Lung (tissue), 11 donors: ENCODE measurements at regions not wholly inside any gene's neighbourhood (a gene's known extent, or its start where the extent isn't known, plus 50 kb on each side); places are given as distances from the start of the nearest gene placed in this dataset.

ENCODE experiments used
- ATAC-seq: fragments of 200-7000 bp; cut with Tn5 transposase; one replicate; pipeline ENCODE4 v1.9.1; 2020; ENCODE audit warnings: moderate number of reproducible peaks; ENCODE audit not compliant: insufficient read depth, low FRiP score
- DNase-seq, 3 donors: peaks; one replicate each; pipeline ENCODE4 v3.0.0-alpha.2; 2013 to 2017
- H3K27ac ChIP-seq, 2 donors: one replicate each; pipeline ENCODE4 v1.5.1; 2013; ENCODE audit warnings: mild to moderate bottlenecking in 2 of 2, moderate library complexity in 2 of 2, control low read depth in 1 of 2, inconsistent platforms in 1 of 2, low read depth in 1 of 2, low read length in 1 of 2
- H3K27me3 ChIP-seq, 3 donors: one replicate each; pipeline ENCODE4 v1.5.1; 2013; ENCODE audit warnings: low read length in 2 of 3; ENCODE audit not compliant: control insufficient read depth in 3 of 3, insufficient read depth in 3 of 3
- H3K36me3 ChIP-seq, 4 donors: one replicate each; pipeline ENCODE4 v1.5.1; 2013; ENCODE audit warnings: low read length in 4 of 4, mild to moderate bottlenecking in 1 of 4, moderate library complexity in 1 of 4; ENCODE audit not compliant: control insufficient read depth in 4 of 4, insufficient read depth in 4 of 4
- H3K4me1 ChIP-seq, 5 donors: one replicate each; pipeline ENCODE4 v1.5.1; 2013; ENCODE audit warnings: low read length in 5 of 5, mild to moderate bottlenecking in 2 of 5, moderate library complexity in 1 of 5; ENCODE audit not compliant: control insufficient read depth in 5 of 5, insufficient read depth in 5 of 5
- H3K4me3 ChIP-seq: one replicate; pipeline ENCODE4 v1.5.1; 2013; ENCODE audit warnings: mild to moderate bottlenecking, control low read depth, moderate library complexity
- H3K9ac ChIP-seq, 2 donors: one replicate each; pipeline ENCODE4 v1.5.1; 2013; ENCODE audit warnings: low read length in 2 of 2, control low read depth in 1 of 2; ENCODE audit not compliant: insufficient read depth in 1 of 2
- H3K9me3 ChIP-seq, 4 donors: one replicate each; pipeline ENCODE4 v1.5.1; 2013; ENCODE audit warnings: low read length in 3 of 4, mild to moderate bottlenecking in 1 of 4, moderate library complexity in 1 of 4; ENCODE audit not compliant: control insufficient read depth in 4 of 4, insufficient read depth in 3 of 4
- WGBS, 2 donors: extraction: QIAGEN DNeasy Blood & Tissue Kit; methylation state at CpG; one replicate each; pipeline ENCODE4 v1.1.7; 2013; 5-methylcytosine and 5-hydroxymethylcytosine counted together
- TF ChIP-seq, protein P1 (sequence below): IDR thresholded peaks from 2 replicates; pipeline ENCODE4 v1.5.1; 2012; ENCODE audit warnings: mild to moderate bottlenecking; ENCODE audit errors: control extremely low read depth, extremely low read depth
- donor health status: control.
- donor health status: control.
- donor health status: Bipolar disorder and iron deficiency.
- donor health status: healthy.
- donor health status: DM: yes; HTN: yes; CAD: no.

DNA sequence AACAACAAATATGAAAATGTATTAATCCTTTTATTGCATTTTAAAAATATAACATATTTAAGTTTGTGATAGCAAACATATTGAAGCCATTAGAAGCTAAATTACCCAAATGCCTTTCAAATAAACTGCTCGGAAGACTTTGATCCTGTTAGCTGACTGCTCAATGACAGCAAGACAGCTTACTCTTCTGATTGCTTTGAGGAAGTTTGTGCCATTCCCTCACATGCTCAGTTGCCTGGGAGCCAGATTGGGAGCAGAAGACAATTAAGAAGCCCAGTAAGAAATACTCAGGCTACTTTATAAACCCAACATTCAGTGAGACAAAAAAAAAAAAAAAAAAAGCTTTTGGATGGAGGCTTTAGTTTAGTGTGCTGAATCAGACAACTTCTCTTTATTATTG lies 407.1 kb upstream of the SOX11 start:
- Histone ChIP-seq H3K36me3 (no peaks in the 10 kb centered on the region), H3K4me1 (peaks cover 0 to 18% (median 8%) of the 10 kb centered on the region in 5 donors), H3K27me3 (no peaks in the 10 kb centered on the region), H3K9ac (no peak overlapping the region), H3K4me3 (no peak overlapping the region), H3K9me3 (no peaks in the 10 kb centered on the region), H3K27ac (no peak overlapping the region)
- DNase-seq: peak; percentile 37 to 68 (median 61)
- 78 to 83% methylated on average over 1 of the region's 1 CpG for WGBS, 2 donors
- ATAC-seq: no peak
- TF ChIP-seq, protein P1, sequence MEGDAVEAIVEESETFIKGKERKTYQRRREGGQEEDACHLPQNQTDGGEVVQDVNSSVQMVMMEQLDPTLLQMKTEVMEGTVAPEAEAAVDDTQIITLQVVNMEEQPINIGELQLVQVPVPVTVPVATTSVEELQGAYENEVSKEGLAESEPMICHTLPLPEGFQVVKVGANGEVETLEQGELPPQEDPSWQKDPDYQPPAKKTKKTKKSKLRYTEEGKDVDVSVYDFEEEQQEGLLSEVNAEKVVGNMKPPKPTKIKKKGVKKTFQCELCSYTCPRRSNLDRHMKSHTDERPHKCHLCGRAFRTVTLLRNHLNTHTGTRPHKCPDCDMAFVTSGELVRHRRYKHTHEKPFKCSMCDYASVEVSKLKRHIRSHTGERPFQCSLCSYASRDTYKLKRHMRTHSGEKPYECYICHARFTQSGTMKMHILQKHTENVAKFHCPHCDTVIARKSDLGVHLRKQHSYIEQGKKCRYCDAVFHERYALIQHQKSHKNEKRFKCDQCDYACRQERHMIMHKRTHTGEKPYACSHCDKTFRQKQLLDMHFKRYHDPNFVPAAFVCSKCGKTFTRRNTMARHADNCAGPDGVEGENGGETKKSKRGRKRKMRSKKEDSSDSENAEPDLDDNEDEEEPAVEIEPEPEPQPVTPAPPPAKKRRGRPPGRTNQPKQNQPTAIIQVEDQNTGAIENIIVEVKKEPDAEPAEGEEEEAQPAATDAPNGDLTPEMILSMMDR: no peak

DNA sequence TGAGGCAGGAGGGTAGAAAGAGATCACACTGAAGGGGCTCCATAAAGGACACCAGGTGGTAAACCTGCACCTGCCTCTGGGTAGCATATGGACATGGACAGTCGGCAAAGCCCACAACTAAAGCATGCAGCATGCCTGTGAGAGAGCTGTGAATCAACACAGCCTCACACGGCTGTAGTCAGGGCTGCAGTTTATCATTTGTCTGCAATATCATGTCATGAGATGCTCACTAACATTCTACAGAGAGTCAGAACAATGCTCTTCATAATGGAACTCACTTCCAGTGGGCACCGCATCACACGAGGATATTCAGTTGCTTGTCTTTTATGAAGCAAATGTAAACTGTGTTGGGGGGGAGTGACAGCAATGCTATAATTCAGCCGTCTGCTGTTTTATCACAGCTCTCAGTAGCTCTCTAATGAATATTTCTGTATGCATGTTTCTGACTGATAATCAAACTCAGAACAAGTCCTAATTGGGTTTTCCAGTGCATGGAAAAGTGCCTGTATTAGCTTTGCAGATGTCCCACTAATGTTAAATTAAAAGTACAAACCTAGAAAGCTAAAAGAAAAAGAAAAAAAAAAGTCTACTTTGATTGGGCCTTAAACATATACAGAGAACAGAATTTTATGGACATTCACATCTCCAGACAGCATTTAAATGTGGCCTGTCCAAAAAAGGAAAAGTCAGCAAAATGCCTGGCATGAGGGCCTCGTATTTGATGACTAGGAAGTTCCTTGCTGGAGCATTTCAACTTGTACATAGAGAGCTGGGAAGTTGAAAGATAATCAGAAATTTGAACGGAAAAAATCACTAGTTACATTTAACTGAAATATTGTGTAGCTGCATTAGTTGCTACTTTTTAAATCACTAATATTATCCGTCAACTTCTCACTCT lies 406.1 kb upstream of the SOX11 start:
- DNase-seq (peak; percentile 16 to 49 (median 31)), ATAC-seq (no peak)
- TF ChIP-seq, protein P1: no peak
- Histone ChIP-seq H3K4me3 (no peak overlapping the region), H3K9me3 (no peaks in the 10 kb centered on the region), H3K9ac (no peak overlapping the region), H3K27me3 (no peaks in the 10 kb centered on the region), H3K27ac (no peak overlapping the region), H3K4me1 (peaks cover 0 to 18% (median 8%) of the 10 kb centered on the region in 5 donors), H3K36me3 (no peaks in the 10 kb centered on the region)
- WGBS, 2 donors: 74 to 75% methylated on average over 8 of the region's 8 CpGs

DNA sequence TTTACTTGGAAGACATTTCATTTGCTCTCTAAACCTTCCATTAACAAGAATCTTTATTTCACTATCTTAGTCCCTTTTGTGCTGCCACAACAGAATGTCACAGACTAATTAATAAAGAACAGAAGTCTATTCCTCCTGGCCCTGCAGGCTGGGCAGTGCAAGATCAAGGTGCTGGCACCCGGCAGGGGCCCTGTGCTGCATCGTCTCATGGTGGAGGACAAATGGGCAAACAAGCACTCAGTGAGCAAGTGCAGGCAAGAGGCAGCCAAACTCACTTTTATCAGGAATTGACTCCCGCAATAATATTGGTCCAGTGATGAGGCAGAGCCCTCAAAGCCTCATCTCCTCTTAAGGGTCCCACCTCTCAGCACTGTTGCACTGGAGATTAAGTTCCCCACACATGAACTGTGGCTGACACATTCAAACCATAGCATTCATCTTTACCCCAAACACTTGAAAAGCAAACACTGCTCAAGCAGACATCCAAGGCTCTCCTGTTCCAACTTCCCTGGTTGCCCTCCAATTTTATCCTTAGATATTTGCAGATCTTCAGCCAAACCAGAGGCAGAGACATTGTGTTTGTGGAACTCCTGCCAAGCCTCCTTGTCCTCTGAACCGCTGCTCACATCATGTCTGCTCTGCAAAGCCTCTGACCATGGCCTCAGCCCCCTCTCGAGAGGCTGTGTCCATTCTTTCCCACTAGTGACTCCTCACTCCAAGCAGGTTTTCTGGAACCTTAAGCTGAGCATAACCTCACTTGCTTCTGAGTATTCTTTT lies 404.4 kb upstream of the SOX11 start:
- peak; percentile 38 to 62 (median 41) for DNase-seq
- TF ChIP-seq, protein P1: no peak
- no peaks in the 10 kb centered on the region for H3K27me3 ChIP-seq
- no peak overlapping the region for H3K4me3 ChIP-seq
- H3K27ac ChIP-seq: no peak overlapping the region
- H3K9ac ChIP-seq: no peak overlapping the region
- peaks cover 0 to 18% (median 8%) of the 10 kb centered on the region in 5 donors for H3K4me1 ChIP-seq
- WGBS, 2 donors: 70 to 74% methylated on average over 5 of the region's 5 CpGs
- no peak for ATAC-seq
- no peaks in the 10 kb centered on the region for H3K9me3 ChIP-seq
- H3K36me3 ChIP-seq: no peaks in the 10 kb centered on the region
